Kidney glomerular epithelial cell (primary cell): ENCODE measurements at regions not wholly inside any gene's neighbourhood (a gene's known extent, or its start where the extent isn't known, plus 50 kb on each side); places are given as distances from the start of the nearest gene placed in this dataset.
"Not testable (repeated sequence)": the region's sequence is repeated elsewhere in the genome, so short reads cannot be mapped to it uniquely, and the experiment has no call there.

ENCODE experiments used
- DNase-seq: peaks from one replicate; lab custom pipeline; 2025; lab: John Stamatoyannopoulos, UW

DNA sequence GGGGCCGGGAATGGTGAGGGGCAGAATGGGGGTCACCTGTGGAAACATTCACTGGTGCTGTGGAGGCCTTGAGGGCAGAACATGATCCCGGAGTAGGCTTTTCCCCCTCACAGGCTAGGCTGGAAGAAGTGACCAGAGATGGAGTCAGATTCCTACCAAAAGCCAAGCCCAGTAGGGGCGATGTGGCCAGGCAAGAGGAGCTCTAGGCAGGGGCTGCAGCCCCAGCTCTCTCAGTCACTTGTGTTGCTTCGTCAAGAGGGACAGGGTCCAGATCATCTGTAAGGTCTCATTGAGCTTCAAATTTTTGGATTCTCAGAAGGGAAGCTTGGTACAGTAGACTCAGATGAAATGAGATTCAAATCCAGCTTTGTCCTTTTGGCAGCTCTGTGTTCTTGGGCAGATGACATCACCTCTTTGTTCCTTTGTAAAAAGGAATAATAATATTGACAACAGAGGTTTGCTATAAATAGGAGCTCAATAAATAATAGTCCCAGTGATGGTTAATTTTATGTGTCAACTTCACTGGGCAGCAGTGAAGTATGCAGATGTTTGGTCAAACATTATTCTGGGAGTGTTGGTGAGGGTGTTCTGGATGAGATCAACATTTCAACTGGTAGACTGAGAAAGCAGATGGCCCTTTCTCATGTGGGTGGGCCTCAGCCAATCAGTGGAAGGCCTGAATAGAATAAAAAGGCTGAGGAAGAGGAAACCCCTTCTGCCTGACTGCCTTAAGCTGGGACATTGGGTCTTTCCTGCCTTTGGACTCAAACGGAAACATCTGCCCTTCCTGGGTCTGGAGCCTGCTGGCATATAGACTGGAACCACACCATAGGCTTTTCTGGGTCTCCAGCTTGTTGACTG, 324.7 kb upstream of the USP24 start:
- no peak for DNase-seq

DNA sequence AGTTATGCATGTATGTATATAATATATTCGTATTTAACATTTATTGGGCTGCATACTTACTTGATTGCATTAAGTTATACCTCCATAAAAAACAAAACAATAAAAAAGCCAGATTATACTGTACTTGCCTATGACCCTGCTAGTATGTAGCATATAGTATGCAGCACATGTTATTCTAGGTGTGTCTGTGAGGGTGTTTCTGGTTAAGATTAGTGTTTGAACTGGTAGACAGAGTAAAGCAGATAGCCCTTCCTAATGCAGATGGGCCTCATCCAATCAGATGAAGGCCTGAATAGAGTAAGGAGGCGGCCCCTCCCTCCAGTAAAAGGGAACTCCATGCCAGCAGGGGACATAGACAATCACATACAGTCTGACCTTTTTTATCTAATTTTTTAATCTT, 323.3 kb upstream of the USP24 start:
- no peak for DNase-seq

DNA sequence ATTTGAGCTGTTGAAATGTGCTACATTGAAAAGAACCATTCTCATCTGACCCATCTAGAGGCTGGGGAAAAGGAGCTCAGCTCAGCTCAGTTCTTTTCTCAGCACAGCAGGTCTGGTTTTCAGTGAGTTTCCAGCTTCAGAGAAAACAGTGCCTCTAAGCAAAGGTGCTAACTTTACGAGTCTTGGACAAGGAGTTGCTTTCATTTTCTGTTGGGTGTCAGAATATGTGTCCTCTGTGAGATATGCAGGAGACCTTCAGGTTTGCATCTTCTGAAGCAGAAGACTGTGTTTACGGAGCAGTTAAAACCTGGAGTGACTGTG, 321.3 kb upstream of the USP24 start:
- no peak for DNase-seq

- DNase-seq = peak; percentile 8
Observed at GRCh38 chr1:55535724-55536544, 320.8 kb upstream of the USP24 start.

- no peak for DNase-seq
Observed at GRCh38 chr1:55534565-55535121, 319.5 kb upstream of the USP24 start.

GRCh38 chr1:55531644-55532043, 316.5 kb upstream of the USP24 start:
- DNase-seq = peak; percentile 77

GRCh38 chr1:55530749-55531478, 315.8 kb upstream of the USP24 start:
- no peak for DNase-seq

- DNase-seq = no peak
Observed at GRCh38 chr1:55529017-55529416, 313.9 kb upstream of the USP24 start.

GRCh38 chr1:55527831-55528230, 312.7 kb upstream of the USP24 start:
- no peak for DNase-seq

DNA sequence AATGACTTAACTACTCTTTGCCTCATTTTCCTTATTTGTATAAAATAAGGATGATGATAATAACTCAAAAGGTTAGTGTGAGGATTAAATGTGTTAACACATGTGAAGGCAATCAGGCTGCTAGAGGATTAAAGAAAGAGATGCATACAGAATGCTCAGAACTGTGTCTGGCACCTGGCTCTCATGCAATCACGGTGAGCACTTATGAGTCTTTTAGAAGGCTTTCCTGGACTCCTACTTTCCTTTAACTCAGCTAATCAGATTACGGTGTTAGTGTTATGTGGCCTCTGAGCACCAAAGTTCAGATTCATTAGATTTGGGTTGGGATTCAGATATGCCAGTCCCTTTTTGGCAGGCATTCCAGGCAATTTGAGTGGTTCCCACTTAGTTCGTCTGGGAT, 311.6 kb upstream of the USP24 start:
- no peak for DNase-seq

DNA sequence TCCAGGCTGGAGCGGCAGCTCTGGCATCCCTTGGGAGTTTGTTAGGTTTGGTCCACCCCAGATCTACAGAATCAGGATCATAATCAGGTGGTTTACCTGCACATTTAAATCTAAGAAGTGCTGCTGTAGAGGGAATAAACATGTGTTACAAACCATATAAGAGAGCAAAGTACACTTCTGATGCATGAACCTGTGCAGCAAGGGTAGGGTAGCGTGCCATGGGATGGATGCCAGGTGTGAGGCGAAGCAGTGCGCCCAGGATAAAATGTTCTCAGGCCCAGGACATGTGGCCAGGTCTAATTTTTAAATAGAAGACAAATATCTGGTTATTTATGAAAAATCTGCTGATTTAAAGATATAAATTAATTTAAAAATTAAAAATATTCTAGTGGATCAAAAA, 308.8 kb upstream of the USP24 start:
- DNase-seq = no peak

GRCh38 chr1:55522982-55523381, 307.8 kb upstream of the USP24 start:
- DNase-seq = no peak

GRCh38 chr1:55522353-55522903, 307.3 kb upstream of the USP24 start:
- no peak for DNase-seq

GRCh38 chr1:55520861-55521260, 305.7 kb upstream of the USP24 start:
- DNase-seq = no peak

DNA sequence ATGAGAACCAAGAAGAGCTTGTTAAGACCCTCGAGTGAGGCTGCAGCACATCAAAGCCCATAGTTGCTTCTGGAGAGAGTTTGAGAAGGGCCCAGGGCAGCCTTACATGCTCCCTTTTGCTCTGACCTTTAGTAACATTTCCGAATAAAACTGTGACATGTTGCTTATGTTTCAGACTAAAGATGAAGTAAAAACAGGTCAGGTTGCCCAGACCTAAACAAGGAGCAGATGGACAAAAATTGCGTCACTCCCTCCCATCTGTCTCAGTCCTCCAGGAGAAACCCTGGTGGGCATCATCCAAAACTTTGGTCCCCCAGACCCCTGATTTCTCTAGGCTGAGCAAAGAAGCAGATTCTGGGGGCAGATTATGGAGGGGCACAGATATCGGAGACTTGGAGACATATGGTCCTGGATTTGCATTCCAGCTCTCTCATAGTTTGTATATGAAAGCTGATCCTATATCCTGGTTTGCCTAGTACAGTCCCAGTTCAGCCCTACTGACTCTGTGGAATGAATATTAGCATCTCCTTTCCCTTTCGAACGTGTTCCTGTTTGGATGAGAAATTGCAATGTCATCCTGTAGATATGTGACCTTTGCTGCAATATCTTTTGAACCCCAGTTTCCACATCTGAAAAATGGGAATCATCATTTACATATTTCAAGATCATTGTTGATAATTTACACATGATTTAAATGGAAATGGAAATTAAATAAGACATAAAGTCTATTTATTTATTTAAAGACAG, 304.9 kb upstream of the USP24 start:
- DNase-seq = peak; percentile 20

DNA sequence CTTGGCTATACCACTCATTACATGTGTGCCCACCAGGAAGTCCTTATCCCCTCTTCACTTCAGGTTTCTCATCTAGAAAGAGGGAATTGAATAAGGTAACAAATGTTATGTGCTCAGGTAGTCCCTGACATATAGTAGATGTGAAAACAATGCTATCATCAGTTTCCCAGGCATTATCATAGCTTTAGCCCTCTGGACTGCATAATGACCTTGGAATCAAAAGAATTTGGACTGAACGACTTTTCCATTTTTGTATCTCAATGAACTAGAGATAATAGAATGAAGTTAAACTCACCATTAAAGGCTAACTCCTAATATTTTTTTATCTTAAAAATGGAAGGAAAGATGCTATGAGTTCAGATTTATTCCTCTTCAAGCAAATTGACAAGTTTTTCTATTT, 304.1 kb upstream of the USP24 start:
- DNase-seq = no peak

GRCh38 chr1:55517036-55517435, 301.9 kb upstream of the USP24 start:
- DNase-seq = no peak

DNA sequence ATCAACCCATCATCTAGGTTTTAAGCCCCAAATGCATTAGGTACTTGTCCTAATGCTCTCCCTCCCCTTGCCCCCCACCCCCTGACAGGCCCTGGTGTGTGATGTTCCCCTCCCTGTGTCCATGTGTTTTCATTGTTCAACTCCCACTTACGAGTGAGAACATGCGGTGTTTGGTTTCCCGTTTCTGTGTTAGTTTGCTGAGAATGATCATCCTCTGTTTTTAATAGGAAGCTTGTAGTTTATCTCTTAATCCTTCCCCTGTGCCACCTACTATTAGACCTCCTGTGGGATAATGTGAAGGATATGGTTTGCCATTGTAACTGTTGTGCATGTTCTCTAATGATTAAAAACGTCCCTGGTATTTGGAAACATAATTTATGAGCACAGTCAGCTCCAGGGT, 299.4 kb upstream of the USP24 start:
- DNase-seq = not testable (repeated sequence)

DNA sequence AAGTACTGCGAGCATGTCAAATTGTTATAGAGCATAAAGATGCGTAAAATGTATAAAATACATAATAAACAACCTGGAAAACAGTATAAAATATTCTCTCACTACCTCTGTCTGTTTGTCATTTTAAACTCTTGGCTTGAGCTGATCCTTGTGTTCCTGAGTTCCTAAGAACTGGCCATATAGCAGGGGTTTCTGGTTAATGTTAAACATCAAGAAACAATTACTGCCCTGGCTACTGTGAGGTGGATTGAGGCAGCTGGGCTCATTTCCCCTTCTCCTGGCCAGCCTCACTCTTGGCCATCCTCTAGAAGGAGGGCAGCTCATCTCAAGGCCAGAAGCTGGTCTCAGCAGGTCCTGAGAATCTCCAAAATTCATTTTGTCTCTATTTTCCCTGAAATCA, 297.3 kb upstream of the USP24 start:
- no peak for DNase-seq

DNA sequence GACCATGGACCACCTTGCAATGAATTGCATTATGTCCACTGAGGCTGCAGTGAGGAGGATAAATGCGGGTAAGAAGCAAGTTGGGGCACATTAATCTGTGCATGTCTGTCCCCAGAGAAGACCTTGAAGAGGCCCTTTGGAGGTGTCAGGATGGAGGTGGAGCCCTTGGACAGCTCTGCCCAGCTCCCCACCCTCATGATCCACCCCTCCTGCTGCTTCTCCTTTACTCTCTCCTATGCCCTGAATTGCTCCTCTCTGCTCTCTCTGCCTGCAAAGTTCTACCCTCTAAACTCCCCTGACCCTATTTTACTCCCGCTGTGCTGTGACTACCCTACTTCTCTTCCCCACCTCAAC, 292.4 kb upstream of the USP24 start:
- no peak for DNase-seq

- DNase-seq = no peak
Observed at GRCh38 chr1:55506740-55507577, 291.8 kb upstream of the USP24 start.
